Kidney epithelial cell (primary cell): ENCODE measurements at regions not wholly inside any gene's neighbourhood (a gene's known extent, or its start where the extent isn't known, plus 50 kb on each side); places are given as distances from the start of the nearest gene placed in this dataset.

ENCODE experiments used
- DNase-seq: peaks from one replicate; pipeline ENCODE4 v3.0.0-alpha.2; 2010; ENCODE audit warnings: low read depth
- H3K27me3 ChIP-seq: 2 replicates; pipeline ENCODE4 v1.6.0; 2011; ENCODE audit warnings: low read length; ENCODE audit not compliant: control insufficient read depth, insufficient read depth
- H3K36me3 ChIP-seq: 2 replicates; pipeline ENCODE4 v1.5.1; 2011; ENCODE audit warnings: low read length; ENCODE audit not compliant: control insufficient read depth, insufficient read depth
- H3K4me3 ChIP-seq: 2 replicates; pipeline ENCODE4 v1.5.1; 2011; ENCODE audit warnings: low read depth, mild to moderate bottlenecking, control low read depth, low read length
- CTCF ChIP-seq: IDR thresholded peaks from 2 replicates; pipeline ENCODE4 v1.5.1; 2011; ENCODE audit warnings: mild to moderate bottlenecking, moderate library complexity, low read length, control low read depth, inconsistent platforms; ENCODE audit not compliant: insufficient read depth, poor library complexity, severe bottlenecking

- H3K27me3 ChIP-seq: no peaks in the 10 kb centered on the region
- no peaks in the 10 kb centered on the region for H3K36me3 ChIP-seq
- no peak overlapping the region for H3K4me3 ChIP-seq
- DNase-seq: no peak
- no peak for TF ChIP-seq CTCF
Observed at GRCh38 chr7:56570968-56571367, 454.8 kb upstream of the NUPR2 start.

GRCh38 chr7:56538541-56539429 lies 422.6 kb upstream of the NUPR2 start:
- Histone ChIP-seq H3K27me3 (no peaks in the 10 kb centered on the region), H3K36me3 (no peaks in the 10 kb centered on the region), H3K4me3 (no peak overlapping the region)
- no peak for DNase-seq
- no peak for TF ChIP-seq CTCF

- Histone ChIP-seq H3K36me3 (no peaks in the 10 kb centered on the region), H3K27me3 (no peaks in the 10 kb centered on the region), H3K4me3 (no peak overlapping the region)
- DNase-seq: no peak
- no peak for TF ChIP-seq CTCF
Observed at GRCh38 chr7:56537952-56538351, 421.7 kb upstream of the NUPR2 start.

- Histone ChIP-seq H3K27me3 (no peaks in the 10 kb centered on the region), H3K4me3 (no peak overlapping the region), H3K36me3 (no peaks in the 10 kb centered on the region)
- TF ChIP-seq CTCF: no peak
- DNase-seq: no peak
Observed at GRCh38 chr7:56537477-56537876, 421.3 kb upstream of the NUPR2 start.

- Histone ChIP-seq H3K4me3 (no peak overlapping the region), H3K27me3 (no peaks in the 10 kb centered on the region), H3K36me3 (no peaks in the 10 kb centered on the region)
- no peak for DNase-seq
- TF ChIP-seq CTCF: no peak
Observed at GRCh38 chr7:56495165-56495564, 378.9 kb upstream of the NUPR2 start.
